DMS79 treated with DMSO at 0.1 percent for 48 hours (cell line): ENCODE measurements at regions not wholly inside any gene's neighbourhood (a gene's known extent, or its start where the extent isn't known, plus 50 kb on each side); places are given as distances from the start of the nearest gene placed in this dataset.

ENCODE experiments used
- DNase-seq: peaks from one replicate; lab custom pipeline; 2025; lab: John Stamatoyannopoulos, UW

- no peak for DNase-seq
Measured at GRCh38 chr15:38696109-38696727, 131.6 kb upstream of the RASGRP1 start.

- DNase-seq, result no peak
Measured at GRCh38 chr15:38696790-38697495, 132.3 kb upstream of the RASGRP1 start.

GRCh38 chr15:38698254-38698653 is 133.6 kb upstream of the RASGRP1 start:
- DNase-seq, result no peak

- DNase-seq, result no peak
Measured at GRCh38 chr15:38699633-38700230, 135.1 kb upstream of the RASGRP1 start.

GRCh38 chr15:38701149-38701548 is 136.5 kb upstream of the RASGRP1 start:
- DNase-seq, result no peak

GRCh38 chr15:38702178-38702912 is 137.7 kb upstream of the RASGRP1 start:
- no peak for DNase-seq

- DNase-seq, result no peak
Measured at GRCh38 chr15:38705436-38706219, 141.0 kb upstream of the RASGRP1 start.

GRCh38 chr15:38706956-38707355 is 142.3 kb upstream of the RASGRP1 start:
- DNase-seq, result no peak

- DNase-seq, result no peak
Measured at GRCh38 chr15:38707802-38708671, 143.4 kb upstream of the RASGRP1 start.

- DNase-seq, result no peak
Measured at GRCh38 chr15:38708672-38709180, 144.1 kb upstream of the RASGRP1 start.

- DNase-seq, result no peak
Measured at GRCh38 chr15:38709196-38709595, 144.6 kb upstream of the RASGRP1 start.

- no peak for DNase-seq
Measured at GRCh38 chr15:38714309-38715072, 149.9 kb upstream of the RASGRP1 start.

GRCh38 chr15:38720893-38721567 is 156.4 kb upstream of the RASGRP1 start:
- DNase-seq, result no peak

GRCh38 chr15:38721568-38721945 is 156.9 kb upstream of the RASGRP1 start:
- no peak for DNase-seq

- no peak for DNase-seq
Measured at GRCh38 chr15:38722236-38722635, 157.6 kb upstream of the RASGRP1 start.

- no peak for DNase-seq
Measured at GRCh38 chr15:38724827-38725226, 160.2 kb upstream of the RASGRP1 start.

- no peak for DNase-seq
Measured at GRCh38 chr15:38726187-38726586, 161.6 kb upstream of the RASGRP1 start.

GRCh38 chr15:38733331-38733730 is 168.7 kb upstream of the RASGRP1 start:
- no peak for DNase-seq

- DNase-seq, result no peak
Measured at GRCh38 chr15:38740206-38740605, 175.6 kb upstream of the RASGRP1 start.
